ENCODE measurements at regions not wholly inside any gene's neighbourhood (a gene's known extent, or its start where the extent isn't known, plus 50 kb on each side); places are given as distances from the start of the nearest gene placed in this dataset.

GRCh38 chr11:98115873-98116272 is 904.9 kb upstream of the CNTN5 start:
- H3K9me3 Mint-ChIP-seq (ENCODE audit: insufficient read depth) = peaks cover 10% of the 10 kb centered on the region
- ChIA-PET CTCF (no interaction called here), POLR2A (no interaction called here)
- H3K79me2 ChIP-seq (ENCODE audit: control insufficient read depth, insufficient read depth, low read length) = no peaks in the 10 kb centered on the region
- no peak overlapping the region for H3K27ac ChIP-seq (ENCODE audit: low read length in 2 of 2)
- H3K27me3 Mint-ChIP-seq = no peaks in the 10 kb centered on the region
- H3K4me2 ChIP-seq (replicated peaks; ENCODE audit: low read depth, low read length, poor library complexity, severe bottlenecking) = no peak overlapping the region
- TF ChIP-seq, protein P1, sequence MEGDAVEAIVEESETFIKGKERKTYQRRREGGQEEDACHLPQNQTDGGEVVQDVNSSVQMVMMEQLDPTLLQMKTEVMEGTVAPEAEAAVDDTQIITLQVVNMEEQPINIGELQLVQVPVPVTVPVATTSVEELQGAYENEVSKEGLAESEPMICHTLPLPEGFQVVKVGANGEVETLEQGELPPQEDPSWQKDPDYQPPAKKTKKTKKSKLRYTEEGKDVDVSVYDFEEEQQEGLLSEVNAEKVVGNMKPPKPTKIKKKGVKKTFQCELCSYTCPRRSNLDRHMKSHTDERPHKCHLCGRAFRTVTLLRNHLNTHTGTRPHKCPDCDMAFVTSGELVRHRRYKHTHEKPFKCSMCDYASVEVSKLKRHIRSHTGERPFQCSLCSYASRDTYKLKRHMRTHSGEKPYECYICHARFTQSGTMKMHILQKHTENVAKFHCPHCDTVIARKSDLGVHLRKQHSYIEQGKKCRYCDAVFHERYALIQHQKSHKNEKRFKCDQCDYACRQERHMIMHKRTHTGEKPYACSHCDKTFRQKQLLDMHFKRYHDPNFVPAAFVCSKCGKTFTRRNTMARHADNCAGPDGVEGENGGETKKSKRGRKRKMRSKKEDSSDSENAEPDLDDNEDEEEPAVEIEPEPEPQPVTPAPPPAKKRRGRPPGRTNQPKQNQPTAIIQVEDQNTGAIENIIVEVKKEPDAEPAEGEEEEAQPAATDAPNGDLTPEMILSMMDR (IDR thresholded peaks at IDR 0.05) = no peak
- no peak for TF ChIP-seq EZH2 (IDR thresholded peaks at IDR 0.05; ENCODE audit: borderline replicate concordance, insufficient read depth, low read depth, low read length, poor library complexity, severe bottlenecking)
- no peaks in the 10 kb centered on the region for H3K27me3 ChIP-seq (replicated peaks in 1 of 4; ENCODE audit: control extremely low read depth in 1 of 4, control insufficient read depth in 3 of 4, insufficient read depth in 4 of 4, low read length in 3 of 4)
- no peaks in the 10 kb centered on the region for H3K4me1 ChIP-seq (ENCODE audit: control insufficient read depth in 2 of 2, insufficient read depth in 2 of 2, low read length in 2 of 2)
- no CpG with 5 or more reads among the region's 1 CpG for WGBS (ENCODE audit: insufficient coverage)
- H3K36me3 ChIP-seq (replicated peaks in 1 of 2; ENCODE audit: control extremely low read depth in 1 of 2, control insufficient read depth in 1 of 2, extremely low read depth in 1 of 2, insufficient read depth in 2 of 2, low read length in 1 of 2) = no peaks in the 10 kb centered on the region
- H3K4me3 Mint-ChIP-seq = no peak overlapping the region
- H3K27ac Mint-ChIP-seq = no peak overlapping the region
- H3K9me3 ChIP-seq (ENCODE audit: control extremely low read depth in 1 of 3, control insufficient read depth in 2 of 3, insufficient read depth in 1 of 3, low read length in 2 of 3) = no peaks in the 10 kb centered on the region
- no peak overlapping the region for H2AFZ ChIP-seq (ENCODE audit: insufficient read depth, low read depth, low read length, poor library complexity, severe bottlenecking)
- intact Hi-C loops (cut with micrococcal nuclease) = no loop called here
- no peak overlapping the region for H3K4me3 ChIP-seq (ENCODE audit: control extremely low read depth in 1 of 5, extremely low read depth in 1 of 5, insufficient read depth in 1 of 5, low read depth in 2 of 5, low read length in 4 of 5)
- H3K4me1 Mint-ChIP-seq = no peaks in the 10 kb centered on the region
- no peaks in the 10 kb centered on the region for H4K20me1 ChIP-seq (ENCODE audit: control insufficient read depth, insufficient read depth, low read length, poor library complexity, severe bottlenecking)
- no peak for ATAC-seq (ENCODE audit: low read depth)
- no peak for DNase-seq
- no peak overlapping the region for H3K9ac ChIP-seq (ENCODE audit: low read length)

GRCh38 chr11:98130117-98130625 is 890.6 kb upstream of the CNTN5 start:
- ChIA-PET POLR2A (no interaction called here), CTCF (no interaction called here)
- no peaks in the 10 kb centered on the region for H3K27me3 Mint-ChIP-seq
- ATAC-seq (ENCODE audit: low read depth) = no peak
- Histone ChIP-seq H3K4me1 (ENCODE audit: control insufficient read depth in 2 of 2, insufficient read depth in 2 of 2, low read length in 2 of 2) (no peaks in the 10 kb centered on the region), H3K27me3 (replicated peaks in 1 of 4; ENCODE audit: control extremely low read depth in 1 of 4, control insufficient read depth in 3 of 4, insufficient read depth in 4 of 4, low read length in 3 of 4) (no peaks in the 10 kb centered on the region), H3K79me2 (ENCODE audit: control insufficient read depth, insufficient read depth, low read length) (no peaks in the 10 kb centered on the region), H3K9me3 (ENCODE audit: control extremely low read depth in 1 of 3, control insufficient read depth in 2 of 3, insufficient read depth in 1 of 3, low read length in 2 of 3) (peaks cover 0 to 2% (median 0%) of the 10 kb centered on the region in 3 donors), H4K20me1 (ENCODE audit: control insufficient read depth, insufficient read depth, low read length, poor library complexity, severe bottlenecking) (no peaks in the 10 kb centered on the region), H3K4me3 (ENCODE audit: control extremely low read depth in 1 of 5, extremely low read depth in 1 of 5, insufficient read depth in 1 of 5, low read depth in 2 of 5, low read length in 4 of 5) (no peak overlapping the region), H3K27ac (ENCODE audit: low read length in 2 of 2) (no peak overlapping the region), H3K4me2 (replicated peaks; ENCODE audit: low read depth, low read length, poor library complexity, severe bottlenecking) (no peak overlapping the region), H2AFZ (ENCODE audit: insufficient read depth, low read depth, low read length, poor library complexity, severe bottlenecking) (no peak overlapping the region), H3K9ac (ENCODE audit: low read length) (no peak overlapping the region), H3K36me3 (replicated peaks in 1 of 2; ENCODE audit: control extremely low read depth in 1 of 2, control insufficient read depth in 1 of 2, extremely low read depth in 1 of 2, insufficient read depth in 2 of 2, low read length in 1 of 2) (no peaks in the 10 kb centered on the region)
- no peak overlapping the region for H3K27ac Mint-ChIP-seq
- H3K9me3 Mint-ChIP-seq (ENCODE audit: insufficient read depth) = peaks cover 8% of the 10 kb centered on the region
- H3K4me1 Mint-ChIP-seq = no peaks in the 10 kb centered on the region
- no peak for DNase-seq
- intact Hi-C loops (cut with micrococcal nuclease) = no loop called here
- TF ChIP-seq, protein P1 (IDR thresholded peaks at IDR 0.05) = no peak
- TF ChIP-seq EZH2 (IDR thresholded peaks at IDR 0.05; ENCODE audit: borderline replicate concordance, insufficient read depth, low read depth, low read length, poor library complexity, severe bottlenecking) = no peak
- H3K4me3 Mint-ChIP-seq = no peak overlapping the region
